H7 (cell line): ENCODE measurements at regions not wholly inside any gene's neighbourhood (a gene's known extent, or its start where the extent isn't known, plus 50 kb on each side); places are given as distances from the start of the nearest gene placed in this dataset.
"Not testable (repeated sequence)": the region's sequence is repeated elsewhere in the genome, so short reads cannot be mapped to it uniquely, and the experiment has no call there.

ENCODE experiments used
- DNase-seq: peaks from one replicate; pipeline ENCODE4 v3.0.0; 2012
- H3K27me3 ChIP-seq: 2 replicates; pipeline ENCODE4 v1.6.0; 2011; ENCODE audit warnings: mild to moderate bottlenecking, low read length; ENCODE audit not compliant: control insufficient read depth, insufficient read depth
- H3K36me3 ChIP-seq: replicated peaks from 2 replicates; pipeline ENCODE4 v1.5.1; 2011; ENCODE audit warnings: low read length; ENCODE audit not compliant: control insufficient read depth, insufficient read depth
- H3K4me3 ChIP-seq: 2 replicates; pipeline ENCODE4 v1.5.1; 2011; ENCODE audit warnings: low read depth, mild to moderate bottlenecking, control low read depth, low read length, moderate library complexity; ENCODE audit not compliant: insufficient read depth

DNA sequence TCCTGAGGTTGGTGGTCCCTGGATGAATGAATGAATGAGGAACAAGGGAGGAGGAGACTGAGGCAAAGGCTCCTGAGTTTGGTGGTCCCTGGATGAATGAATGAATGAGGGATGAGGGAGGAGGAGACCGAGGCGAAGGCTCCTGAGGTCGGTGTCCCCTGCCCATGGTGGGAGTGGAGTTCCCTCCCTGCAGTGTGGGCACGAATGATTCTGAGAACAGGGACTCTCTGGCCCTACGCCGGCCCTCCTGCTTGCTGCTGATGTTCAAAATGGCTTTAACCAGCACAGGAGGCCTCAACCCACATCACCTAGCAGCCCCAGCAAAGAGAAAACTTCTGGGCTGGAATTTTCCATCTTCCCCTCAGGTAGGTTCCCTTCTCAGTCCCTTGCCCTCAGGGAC lies 377.8 kb downstream of the IRX2 start:
- peak; percentile 7 for DNase-seq
- Histone ChIP-seq H3K36me3 (no peaks in the 10 kb centered on the region), H3K27me3 (no peaks in the 10 kb centered on the region), H3K4me3 (no peak overlapping the region)

DNA sequence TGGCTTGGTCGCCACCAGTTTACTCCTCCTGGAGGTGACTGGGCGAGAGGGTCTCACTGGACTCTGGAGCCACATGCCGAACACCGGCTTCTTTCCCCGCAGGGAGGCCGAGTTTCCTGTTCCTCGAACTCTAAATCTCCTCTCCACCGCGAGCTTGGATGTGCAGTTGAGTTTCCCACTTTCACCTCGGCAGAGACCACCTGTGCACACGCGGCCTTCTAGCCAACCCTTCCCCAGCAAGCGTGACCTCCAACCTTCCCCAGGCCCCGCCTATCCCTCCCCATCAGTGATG lies 380.1 kb downstream of the IRX2 start:
- Histone ChIP-seq H3K27me3 (no peaks in the 10 kb centered on the region), H3K36me3 (no peaks in the 10 kb centered on the region), H3K4me3 (no peak overlapping the region)
- DNase-seq, result peak; percentile 17

DNA sequence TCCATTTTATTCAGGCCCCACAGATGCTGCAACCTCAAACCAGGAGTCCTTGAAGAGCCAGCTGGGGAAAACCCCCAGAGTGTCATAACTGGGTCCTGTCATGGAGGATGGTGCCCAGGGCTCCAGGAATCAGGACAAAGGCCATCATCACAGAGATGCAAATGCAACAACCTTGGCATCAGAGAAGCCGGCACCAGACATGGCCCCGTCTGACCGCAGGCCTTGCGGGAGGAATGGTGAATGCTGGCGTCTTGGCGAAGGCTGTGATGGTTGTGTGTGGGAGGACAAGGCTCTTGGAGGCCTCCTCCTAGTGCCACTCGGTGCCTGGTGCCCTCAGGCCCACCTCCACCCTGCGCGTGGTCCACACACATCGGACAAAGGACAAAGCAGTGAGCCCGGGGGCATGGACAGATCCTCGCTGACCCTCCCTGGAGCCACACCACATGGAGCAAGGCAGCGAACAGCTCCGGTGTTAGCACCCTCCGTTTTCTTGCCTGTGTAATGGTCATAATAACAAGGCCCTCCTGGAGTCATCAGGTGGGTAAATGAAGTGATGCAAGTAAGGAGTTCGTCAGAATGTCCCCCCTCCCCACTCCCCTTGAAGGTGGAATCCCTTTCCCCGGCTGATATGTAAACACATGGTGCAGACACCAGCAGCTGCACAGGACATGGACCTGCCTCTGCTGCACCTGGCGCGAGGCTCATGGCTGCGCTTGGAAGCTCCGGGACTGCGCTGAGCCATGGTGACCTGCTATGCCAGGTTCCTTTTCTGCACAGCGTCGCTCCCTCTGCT lies 380.7 kb downstream of the IRX2 start:
- Histone ChIP-seq H3K4me3 (no peak overlapping the region), H3K36me3 (no peaks in the 10 kb centered on the region), H3K27me3 (no peaks in the 10 kb centered on the region)
- DNase-seq, result peak; percentile 16

DNA sequence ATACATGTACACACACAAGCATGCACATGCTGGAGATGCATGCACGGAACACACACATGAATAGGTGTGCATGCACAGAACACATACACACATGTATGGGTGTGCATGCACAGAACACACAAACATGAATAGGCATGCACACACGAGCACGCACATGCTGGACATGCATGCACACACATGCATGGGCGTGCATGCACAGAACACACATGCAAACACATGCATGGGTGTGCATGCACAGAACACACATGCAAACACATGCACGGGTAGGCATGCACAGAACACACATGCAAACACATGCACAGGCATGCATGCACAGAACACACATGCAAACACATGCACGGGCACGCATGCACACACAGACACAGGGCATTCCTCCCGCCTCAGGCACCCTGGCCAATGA lies 382.3 kb downstream of the IRX2 start:
- no peaks in the 10 kb centered on the region for H3K27me3 ChIP-seq
- H3K36me3 ChIP-seq, result no peaks in the 10 kb centered on the region
- no peak overlapping the region for H3K4me3 ChIP-seq
- no peak for DNase-seq

DNA sequence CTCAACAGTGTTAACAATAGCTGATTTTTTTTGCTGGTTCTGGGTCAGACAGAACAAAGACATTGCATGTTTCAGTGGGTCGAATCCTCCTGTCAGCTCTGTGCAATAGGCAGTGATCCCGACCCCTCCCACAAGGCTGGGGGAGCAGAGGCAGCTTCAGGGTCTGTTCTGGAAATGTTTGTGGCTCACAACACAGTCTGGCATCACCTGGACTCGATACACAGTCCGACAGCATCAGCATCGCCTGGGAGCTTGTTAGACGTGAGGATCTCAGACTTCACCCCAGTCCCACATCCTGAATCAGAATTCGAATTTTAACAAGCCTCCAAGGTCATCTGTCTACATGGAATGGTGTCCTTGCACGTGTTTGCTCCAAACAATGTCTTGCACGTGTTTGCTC lies 384.7 kb downstream of the IRX2 start:
- Histone ChIP-seq H3K36me3 (no peaks in the 10 kb centered on the region), H3K27me3 (no peaks in the 10 kb centered on the region), H3K4me3 (no peak overlapping the region)
- no peak for DNase-seq

DNA sequence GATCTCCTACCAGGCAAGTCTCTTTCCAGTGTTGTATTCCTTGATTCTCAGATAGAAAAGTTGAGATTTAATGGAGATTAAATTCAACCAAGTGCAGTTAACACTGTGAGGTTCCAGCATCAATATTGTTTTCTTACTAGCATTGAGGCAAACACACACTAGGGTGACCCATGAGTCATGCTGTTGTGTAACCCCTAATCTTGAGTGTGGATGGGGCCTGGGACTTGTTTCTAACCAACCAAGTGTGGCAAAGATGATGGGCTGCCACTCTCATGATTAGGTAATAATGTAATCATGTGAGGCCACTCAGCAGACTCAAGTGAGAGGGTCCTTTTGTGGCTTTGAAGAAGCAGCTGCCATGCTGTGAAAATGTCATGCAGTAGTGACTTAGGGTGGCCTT lies 394.2 kb downstream of the IRX2 start:
- no peak for DNase-seq
- Histone ChIP-seq H3K4me3 (no peak overlapping the region), H3K27me3 (no peaks in the 10 kb centered on the region), H3K36me3 (no peaks in the 10 kb centered on the region)

DNA sequence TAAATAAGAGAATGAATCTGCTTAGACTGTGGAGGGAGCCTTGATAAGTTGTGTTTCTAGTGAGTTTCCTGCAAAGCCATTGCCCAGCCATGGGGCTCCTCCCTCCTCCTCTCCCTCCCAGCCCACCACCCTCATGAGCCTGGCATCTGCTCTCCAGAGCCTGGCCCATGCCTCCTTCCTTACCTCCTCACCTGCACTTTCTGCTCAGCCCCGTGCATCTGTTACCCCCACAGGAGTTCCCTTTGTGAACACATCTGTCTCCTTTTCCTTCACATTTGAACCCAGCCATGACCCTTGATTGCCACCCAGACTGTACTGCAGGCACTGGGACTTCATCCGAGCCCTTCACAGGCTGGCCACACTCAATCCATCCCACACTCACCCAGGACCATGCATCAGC lies 395.6 kb downstream of the IRX2 start:
- H3K36me3 ChIP-seq, result no peaks in the 10 kb centered on the region
- H3K4me3 ChIP-seq, result no peak overlapping the region
- H3K27me3 ChIP-seq, result no peaks in the 10 kb centered on the region
- DNase-seq, result no peak

DNA sequence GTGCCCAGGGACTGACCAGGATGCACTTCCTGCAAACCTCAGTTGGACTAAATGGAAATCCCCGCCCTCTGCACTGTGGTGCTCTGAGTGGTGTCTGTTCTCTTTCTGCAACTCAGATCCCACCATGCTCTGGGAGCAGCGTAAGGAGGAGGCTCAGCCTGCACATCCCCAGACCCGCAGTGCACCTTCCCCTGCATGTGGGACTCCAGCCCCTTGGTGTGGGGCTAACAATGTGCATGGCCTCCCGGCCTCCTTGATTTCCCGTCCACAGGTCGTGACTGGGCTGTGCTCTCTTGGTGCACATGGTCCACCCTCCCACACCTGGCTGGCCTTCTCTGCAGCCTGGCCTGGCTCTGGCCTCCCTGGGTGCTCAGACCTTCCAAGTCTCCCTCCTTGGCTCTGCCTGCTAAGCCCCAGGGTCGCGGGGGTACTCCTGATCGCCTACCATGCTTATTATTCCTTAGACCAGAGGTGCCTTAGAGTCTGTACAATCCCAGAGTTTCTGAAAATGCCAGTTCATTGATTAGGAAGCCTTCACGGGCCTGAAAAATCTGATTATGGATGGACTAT lies 397.5 kb downstream of the IRX2 start:
- Histone ChIP-seq H3K4me3 (no peak overlapping the region), H3K27me3 (no peaks in the 10 kb centered on the region), H3K36me3 (no peaks in the 10 kb centered on the region)
- DNase-seq, result no peak

DNA sequence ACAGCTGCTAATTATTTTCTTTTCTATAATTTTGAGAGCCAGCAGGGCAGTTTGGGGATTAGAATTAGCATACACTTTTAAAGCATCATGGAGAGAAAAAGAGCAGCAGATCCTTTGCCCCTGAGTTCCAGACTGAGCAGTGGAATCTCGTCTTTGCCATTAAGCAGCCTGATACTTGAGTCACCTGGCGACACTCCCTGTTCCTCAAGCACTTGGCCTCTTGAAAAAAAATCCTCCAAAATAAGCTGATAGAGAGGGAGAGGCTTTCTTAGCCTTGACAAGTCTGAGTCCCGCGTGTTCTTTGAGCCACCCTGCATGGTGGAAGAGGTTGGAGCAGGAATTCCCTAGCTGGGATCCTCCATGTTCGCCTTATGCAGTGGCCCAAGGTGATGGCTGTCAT lies 398.3 kb downstream of the IRX2 start:
- no peak overlapping the region for H3K4me3 ChIP-seq
- no peaks in the 10 kb centered on the region for H3K36me3 ChIP-seq
- no peak for DNase-seq
- H3K27me3 ChIP-seq, result no peaks in the 10 kb centered on the region

DNA sequence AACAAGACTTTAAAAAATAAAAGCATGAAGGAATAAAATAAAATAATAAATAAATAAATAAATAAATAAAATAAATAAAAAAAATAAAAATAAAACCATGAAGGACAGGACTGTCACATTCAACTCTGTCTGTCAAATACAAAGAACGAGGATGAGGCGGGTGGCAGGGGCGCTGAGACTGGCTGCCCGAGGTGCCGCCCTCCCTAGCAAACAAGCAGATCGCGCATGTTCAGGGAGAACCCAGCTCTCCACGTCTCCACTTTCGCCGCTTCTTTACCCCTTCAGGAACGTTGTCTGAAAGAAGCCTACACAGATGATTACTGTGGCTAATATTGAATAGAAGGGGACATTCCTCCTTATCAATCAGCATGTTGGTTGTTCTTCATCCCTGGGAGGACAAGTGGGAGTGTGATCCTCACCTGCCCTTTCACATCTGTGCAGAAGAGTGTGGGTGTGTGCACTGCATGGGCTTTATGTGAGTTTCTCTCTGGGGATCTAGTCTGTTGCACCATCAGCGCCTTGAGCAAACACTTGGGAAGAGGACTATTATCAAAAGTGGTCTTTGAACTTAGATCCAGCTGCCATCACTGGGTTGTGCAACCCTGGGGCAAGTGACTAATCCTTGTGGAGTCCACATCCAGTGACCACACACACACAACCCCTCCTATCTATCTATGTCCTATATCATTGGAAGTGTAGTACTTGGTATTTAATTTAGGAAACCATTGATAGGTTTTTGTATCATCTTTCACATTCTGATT lies 399.2 kb downstream of the IRX2 start:
- DNase-seq, result no peak
- no peak overlapping the region for H3K4me3 ChIP-seq
- no peaks in the 10 kb centered on the region for H3K36me3 ChIP-seq
- no peaks in the 10 kb centered on the region for H3K27me3 ChIP-seq

DNA sequence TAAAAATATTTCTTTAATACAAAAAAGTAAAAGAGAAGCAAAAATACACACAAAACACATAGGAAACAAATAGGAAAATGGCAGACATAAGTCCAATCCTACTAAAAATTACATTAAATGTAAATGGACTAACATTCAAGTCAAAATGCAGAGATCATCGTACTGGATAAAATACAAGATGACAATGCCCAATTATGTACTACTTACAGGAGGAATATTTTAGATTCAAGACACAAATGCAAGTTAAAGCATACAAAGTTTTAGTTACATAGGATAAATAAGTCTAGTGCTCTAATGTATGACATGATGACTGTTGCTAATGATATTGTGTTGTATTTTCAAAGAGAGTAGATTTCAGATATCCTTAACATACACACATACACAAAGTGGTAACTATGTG lies 401.7 kb downstream of the IRX2 start:
- not testable (repeated sequence) for DNase-seq

DNA sequence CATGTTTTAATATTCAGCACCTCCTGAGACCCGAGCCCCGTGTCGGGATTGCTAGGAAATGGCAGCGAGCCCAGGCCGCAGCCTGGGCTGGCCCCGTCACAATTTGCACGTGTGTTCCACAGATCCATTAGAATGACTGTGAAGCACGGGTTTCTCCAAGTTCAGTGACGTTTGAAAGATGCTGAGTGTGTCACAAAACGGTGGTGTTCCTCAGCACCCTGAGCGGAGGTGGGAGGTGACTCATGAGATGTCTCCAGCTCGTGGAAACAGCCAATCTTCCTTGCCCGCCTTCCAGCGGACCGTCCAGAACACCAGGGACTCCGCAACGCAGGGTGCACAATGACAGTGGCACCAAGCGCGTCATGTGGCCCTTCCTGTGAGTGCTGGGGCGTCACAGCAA lies 412.8 kb downstream of the IRX2 start:
- DNase-seq, result peak; percentile 16
- no peak overlapping the region for H3K4me3 ChIP-seq
- H3K36me3 ChIP-seq, result no peaks in the 10 kb centered on the region
- H3K27me3 ChIP-seq, result no peaks in the 10 kb centered on the region

More for the DNA sequence above, 401.7 kb downstream of the IRX2 start:
- H3K27me3 ChIP-seq, H3K4me3 ChIP-seq, H3K36me3 ChIP-seq: not testable (repeated sequence)

DNA sequence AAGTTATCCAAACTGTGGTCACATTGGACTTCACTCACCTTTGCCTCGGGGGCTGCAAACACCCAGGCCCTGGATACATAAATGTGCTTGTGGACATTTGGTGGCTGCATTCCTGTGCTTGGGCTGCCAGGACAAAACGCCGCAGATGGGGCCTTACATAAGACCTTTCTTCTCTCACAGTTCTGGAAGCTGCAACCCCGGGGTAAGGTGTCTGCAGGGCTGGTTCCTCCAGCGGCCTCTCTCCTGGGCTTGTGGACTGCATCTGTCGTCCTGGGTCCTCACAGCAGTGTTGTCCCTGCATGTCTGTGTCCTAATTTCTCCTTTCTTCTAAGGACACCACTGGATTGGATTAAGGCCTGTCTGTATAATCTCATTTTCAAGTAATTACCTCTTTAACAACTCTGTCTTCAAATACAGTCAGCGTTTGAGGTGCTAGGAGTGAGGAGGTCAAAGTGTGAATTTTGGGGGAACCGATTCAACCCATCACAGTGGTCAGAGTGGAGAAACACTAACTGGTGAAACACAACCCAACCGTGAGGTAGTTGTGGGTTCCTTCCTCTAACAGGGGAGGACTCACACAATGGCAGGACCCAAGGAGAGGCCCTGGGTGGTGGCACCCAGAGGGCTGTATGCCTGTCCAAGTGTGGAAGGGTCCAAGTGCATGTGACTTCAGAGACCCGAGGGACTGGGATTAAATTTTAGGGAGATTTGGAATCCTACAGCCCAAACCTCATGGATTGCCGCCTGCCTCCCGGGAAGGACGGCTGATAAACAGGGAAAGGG lies 415.6 kb downstream of the IRX2 start:
- Histone ChIP-seq H3K36me3 (no peaks in the 10 kb centered on the region), H3K4me3 (no peak overlapping the region), H3K27me3 (no peaks in the 10 kb centered on the region)
- DNase-seq, result no peak

DNA sequence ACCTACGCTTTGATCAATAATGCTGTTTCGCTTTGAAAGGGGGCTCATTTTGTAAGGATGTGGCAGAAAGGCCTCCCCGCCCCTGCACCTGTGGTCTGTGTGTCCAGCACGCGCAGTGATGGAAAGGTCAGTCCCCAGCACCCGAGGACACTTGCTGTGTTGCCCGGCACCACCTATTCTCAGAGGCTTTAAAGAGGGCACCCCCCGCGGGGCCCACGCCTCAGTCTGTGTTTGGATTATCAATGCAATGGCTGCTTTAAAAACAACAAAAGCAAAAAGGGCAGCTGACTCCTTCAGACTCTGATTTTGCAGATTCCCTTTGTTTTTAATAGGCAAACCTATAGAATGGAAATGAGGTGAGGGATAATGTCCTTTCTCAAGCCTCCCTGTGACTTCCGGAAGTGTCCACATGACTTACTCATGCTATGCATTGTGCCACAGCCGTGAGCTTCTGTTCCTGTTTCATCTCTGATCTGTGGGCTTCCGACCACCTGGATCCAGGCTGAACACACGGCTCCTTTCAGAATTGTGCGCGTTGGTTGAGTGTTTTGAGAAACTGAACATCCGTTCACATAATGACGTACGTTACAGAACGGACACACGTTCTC lies 416.2 kb downstream of the IRX2 start:
- Histone ChIP-seq H3K36me3 (no peaks in the 10 kb centered on the region), H3K27me3 (no peaks in the 10 kb centered on the region), H3K4me3 (no peak overlapping the region)
- DNase-seq, result peak; percentile 57
